Fibroblast of mammary gland (primary cell): ENCODE measurements at regions not wholly inside any gene's neighbourhood (a gene's known extent, or its start where the extent isn't known, plus 50 kb on each side); places are given as distances from the start of the nearest gene placed in this dataset.

Experiments
- DNase-seq: peaks from one replicate; pipeline ENCODE4 v3.0.0-alpha.2; 2010; ENCODE audit warnings: low read depth
- H3K4me3 ChIP-seq: 2 replicates; pipeline ENCODE4 v1.5.1; 2011; ENCODE audit warnings: low read depth, mild to moderate bottlenecking, low read length, moderate library complexity; ENCODE audit not compliant: control insufficient read depth
- TF ChIP-seq, protein P1 (sequence below): conservative IDR thresholded peaks from 2 replicates; pipeline ENCODE4 v1.5.1; 2011; ENCODE audit warnings: low read depth, low read length, inconsistent platforms; ENCODE audit not compliant: control insufficient read depth, insufficient read depth

DNA sequence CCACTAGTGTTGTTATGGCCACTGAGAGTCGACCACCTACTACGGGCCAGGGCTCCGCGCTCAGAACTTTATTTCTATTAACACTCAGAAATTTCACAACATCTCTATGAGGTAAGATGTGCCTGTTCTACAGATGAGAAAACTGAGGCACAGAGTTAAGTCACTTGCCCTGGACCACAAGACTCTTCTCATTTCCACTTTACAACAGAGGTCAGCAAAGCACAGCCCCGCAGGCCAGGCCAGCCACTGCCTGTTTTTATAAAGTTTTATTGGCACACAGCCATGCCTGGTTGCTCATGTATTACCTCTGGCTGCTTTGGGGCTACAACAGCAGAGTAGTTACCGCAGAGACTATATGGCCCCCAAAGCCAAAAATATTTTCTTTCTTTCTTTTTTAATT, 503.6 kb downstream of the SHQ1 start:
- no peak overlapping the region for H3K4me3 ChIP-seq
- no peak for DNase-seq
- TF ChIP-seq, protein P1, sequence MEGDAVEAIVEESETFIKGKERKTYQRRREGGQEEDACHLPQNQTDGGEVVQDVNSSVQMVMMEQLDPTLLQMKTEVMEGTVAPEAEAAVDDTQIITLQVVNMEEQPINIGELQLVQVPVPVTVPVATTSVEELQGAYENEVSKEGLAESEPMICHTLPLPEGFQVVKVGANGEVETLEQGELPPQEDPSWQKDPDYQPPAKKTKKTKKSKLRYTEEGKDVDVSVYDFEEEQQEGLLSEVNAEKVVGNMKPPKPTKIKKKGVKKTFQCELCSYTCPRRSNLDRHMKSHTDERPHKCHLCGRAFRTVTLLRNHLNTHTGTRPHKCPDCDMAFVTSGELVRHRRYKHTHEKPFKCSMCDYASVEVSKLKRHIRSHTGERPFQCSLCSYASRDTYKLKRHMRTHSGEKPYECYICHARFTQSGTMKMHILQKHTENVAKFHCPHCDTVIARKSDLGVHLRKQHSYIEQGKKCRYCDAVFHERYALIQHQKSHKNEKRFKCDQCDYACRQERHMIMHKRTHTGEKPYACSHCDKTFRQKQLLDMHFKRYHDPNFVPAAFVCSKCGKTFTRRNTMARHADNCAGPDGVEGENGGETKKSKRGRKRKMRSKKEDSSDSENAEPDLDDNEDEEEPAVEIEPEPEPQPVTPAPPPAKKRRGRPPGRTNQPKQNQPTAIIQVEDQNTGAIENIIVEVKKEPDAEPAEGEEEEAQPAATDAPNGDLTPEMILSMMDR = no peak

DNA sequence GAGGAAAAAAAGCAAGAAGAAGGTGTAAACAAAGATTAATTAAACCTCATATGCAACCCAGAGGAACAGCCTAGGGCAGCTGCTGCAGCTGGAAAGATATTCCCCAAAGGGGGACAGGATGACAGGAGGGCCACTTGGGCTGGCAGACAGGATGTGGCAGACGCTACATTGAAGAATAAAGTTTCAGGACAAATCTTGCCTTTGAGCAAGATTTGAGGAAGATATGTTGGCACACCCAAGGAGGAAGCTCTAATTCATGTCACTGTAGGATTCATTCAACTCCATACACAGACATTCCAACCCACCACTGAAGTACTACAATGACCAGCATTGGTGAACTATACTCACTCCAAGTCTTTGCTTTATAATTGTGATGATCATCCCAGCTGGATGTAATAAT, 504.0 kb downstream of the SHQ1 start:
- H3K4me3 ChIP-seq = no peak overlapping the region
- DNase-seq = no peak
- TF ChIP-seq, protein P1 = no peak

DNA sequence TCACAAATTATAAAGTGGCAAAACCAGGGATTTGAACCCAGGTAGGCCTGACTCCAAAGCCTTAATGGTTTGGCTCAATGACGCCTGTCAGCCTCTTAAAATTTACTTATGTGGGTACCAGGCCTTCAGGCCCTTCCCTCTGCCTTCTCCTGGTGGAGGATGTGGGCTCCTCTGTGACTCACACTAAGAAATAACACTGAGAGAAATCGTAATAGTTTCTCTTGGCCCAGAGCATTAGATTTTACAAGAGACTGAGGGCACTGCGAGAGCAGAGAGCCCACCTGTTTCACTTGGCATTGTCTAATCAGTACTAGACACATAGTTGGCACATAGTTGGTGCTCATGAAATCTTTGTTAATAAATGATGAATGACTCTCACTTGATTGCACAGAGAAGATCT, 505.2 kb downstream of the SHQ1 start:
- no peak overlapping the region for H3K4me3 ChIP-seq
- peak; percentile 51 for DNase-seq
- TF ChIP-seq, protein P1 = no peak

DNA sequence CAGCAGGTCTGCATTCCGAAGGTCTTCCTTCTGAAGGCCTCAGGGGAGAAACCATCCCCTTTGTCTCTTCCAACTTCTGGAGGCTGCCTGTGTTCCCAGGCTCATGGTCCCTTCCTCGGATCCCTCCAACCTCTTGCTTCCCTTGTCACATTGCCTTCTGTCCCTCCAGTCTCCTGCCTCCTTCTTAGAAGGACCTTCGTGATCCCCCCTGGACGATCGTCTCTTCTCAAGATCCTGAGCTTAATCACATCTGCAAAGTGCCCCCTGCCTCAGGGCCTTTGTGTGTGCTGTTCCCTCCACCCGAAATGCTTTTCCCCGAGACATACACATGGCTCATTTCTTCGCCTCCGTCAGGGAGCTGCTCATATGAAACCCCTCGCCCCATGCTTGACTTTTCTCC, 505.8 kb downstream of the SHQ1 start:
- no peak overlapping the region for H3K4me3 ChIP-seq
- no peak for DNase-seq
- TF ChIP-seq, protein P1 = no peak

DNA sequence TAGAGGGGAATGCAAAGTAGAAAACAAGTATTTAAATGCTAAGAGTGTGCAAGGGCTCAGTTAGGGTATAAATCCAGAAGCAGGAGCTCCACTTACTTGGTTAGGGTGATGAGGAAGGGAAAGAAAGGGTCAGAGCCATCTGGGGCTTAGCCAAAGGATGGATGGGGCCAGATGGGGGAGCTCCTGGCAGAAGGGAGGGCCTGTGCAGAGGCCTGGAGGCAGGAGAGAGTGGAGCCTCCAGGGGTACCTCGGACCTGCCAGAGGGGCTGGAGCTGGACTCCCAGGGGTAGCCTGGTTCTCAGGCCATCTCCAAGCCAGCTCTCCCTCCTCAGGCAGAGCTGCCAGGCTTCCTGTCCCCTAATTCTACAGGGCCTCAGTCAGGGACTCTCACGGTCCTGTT, 506.3 kb downstream of the SHQ1 start:
- TF ChIP-seq, protein P1 = no peak
- no peak overlapping the region for H3K4me3 ChIP-seq
- DNase-seq = no peak

DNA sequence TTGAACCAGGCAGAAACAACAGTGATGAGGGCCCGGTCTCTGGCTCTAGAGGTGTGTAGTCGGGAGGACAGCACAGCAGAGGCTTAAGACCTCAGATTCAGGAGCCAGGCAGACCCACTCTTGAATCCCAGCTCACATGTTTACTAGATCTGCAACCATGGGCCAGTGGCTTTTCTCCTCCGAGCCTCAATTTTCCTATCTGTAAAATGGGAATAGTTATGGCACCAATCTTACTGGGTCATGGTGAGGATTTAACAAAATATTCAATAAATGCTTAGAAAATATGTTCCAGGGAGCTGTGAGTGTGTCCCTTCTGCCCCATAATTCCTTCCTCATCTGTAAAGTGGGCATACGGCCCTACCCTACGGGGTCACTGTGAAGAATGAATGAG, 506.9 kb downstream of the SHQ1 start:
- TF ChIP-seq, protein P1 = no peak
- no peak overlapping the region for H3K4me3 ChIP-seq
- DNase-seq = no peak

DNA sequence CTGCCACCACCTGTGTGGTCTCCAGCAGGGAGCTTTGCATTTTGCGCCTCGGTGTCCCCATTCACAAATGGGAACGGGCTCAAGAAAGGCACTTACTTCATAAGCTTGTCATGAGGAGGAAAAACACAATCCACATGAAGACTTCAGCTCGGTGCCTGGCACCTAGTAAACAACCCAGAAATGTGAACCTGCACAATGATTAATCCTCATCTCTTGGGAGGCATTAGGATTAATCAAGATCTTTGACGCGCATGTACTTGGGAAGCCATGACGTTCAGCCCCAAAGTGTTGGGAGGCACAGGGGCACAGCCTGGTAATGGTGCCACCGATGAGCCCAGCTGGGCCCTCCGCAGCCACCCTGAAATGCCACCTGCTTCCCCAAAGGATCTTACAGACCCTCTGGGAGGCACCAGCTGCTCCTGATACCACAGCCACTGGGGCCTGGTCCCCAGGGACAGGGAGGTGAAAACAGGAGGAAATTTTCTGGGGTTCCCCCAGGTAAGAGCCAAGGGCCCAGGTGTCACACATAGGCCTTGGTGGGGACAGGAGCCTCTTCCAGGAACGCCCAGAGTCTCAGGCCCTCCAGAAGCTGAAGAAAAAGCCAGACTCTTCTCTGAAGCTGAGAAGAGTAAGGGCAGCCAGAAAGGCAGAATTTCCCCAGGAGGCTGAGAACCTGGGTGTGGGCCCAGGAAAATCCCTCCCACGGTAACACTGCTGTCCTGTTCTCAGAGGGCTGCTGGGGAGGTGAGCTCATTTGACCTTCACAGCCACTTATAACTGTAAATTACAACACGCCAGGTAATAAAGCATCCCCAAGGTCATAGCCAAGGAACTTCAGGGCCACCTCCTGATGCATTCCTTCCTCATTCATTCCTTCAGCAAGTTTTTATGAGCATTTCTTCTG, 507.5 kb downstream of the SHQ1 start:
- no peak overlapping the region for H3K4me3 ChIP-seq
- TF ChIP-seq, protein P1 = no peak
- DNase-seq = peak; percentile 21
